HepG2 (cell line): ENCODE measurements at regions not wholly inside any gene's neighbourhood (a gene's known extent, or its start where the extent isn't known, plus 50 kb on each side); places are given as distances from the start of the nearest gene placed in this dataset.

Source experiments
- ATAC-seq: fragments of 200-7000 bp; cut with Tn5 transposase; 3 replicates; pipeline ENCODE4 v1.9.1; 2020; ENCODE audit warnings: mild to moderate bottlenecking, moderate library complexity
- BruUV-seq: library from RNA; stranded (reverse); fragments of 400-500 nt; replicated peaks from 2 replicates; lab custom pipeline; 2021; lab: Mats Ljungman, UMichigan
- CTCF ChIA-PET: fragments of 300-600 bp; formaldehyde crosslinking; extraction: SDS; loops from one replicate; lab custom pipeline; 2021; ENCODE audit warnings: low total read pairs, inconsistent platforms, low intra/inter-chr PET ratio; lab: Yijun Ruan, JAX
- POLR2A ChIA-PET: fragments of 350-600 bp; sonication (Branson Sonifier 250); formaldehyde crosslinking; loops from one replicate; lab custom pipeline; 2020; ENCODE audit warnings: antibody characterized with exemption, inconsistent platforms; lab: Yijun Ruan, JAX
- DNase-seq: peaks from one replicate; pipeline ENCODE4 v3.0.0-alpha.2; 2015; ENCODE audit warnings: low spot score
- FAIRE-seq: peaks from 3 replicates; lab custom pipeline; 2011; peaks lifted over from hg19 to GRCh38; lab: Jason Lieb, UNC
- H2AFZ ChIP-seq: one replicate; pipeline ENCODE4 v1.6.1; 2011; ENCODE audit warnings: low read length, inconsistent platforms
- H3K27ac ChIP-seq: fragments of 300-600 bp; 3 replicates; pipeline ENCODE4 v1.8.0; 2011; ENCODE audit warnings: mixed run types, mild to moderate bottlenecking, mixed read lengths, low read length, inconsistent platforms; ENCODE audit not compliant: insufficient read depth; ENCODE audit errors: extremely low read length
- H3K27me3 ChIP-seq, 2 experiments: fragments of 200-600 bp in 1 of 2; 2 replicates in 1 of 2; 3 replicates in 1 of 2; pipeline versions ENCODE4 v1.6.0 to v1.8.0; 2011; ENCODE audit warnings: low read length in 2 of 2, mild to moderate bottlenecking in 2 of 2, moderate library complexity in 2 of 2, inconsistent platforms in 1 of 2; ENCODE audit not compliant: insufficient read depth in 2 of 2, control insufficient read depth in 1 of 2
- H3K36me3 ChIP-seq, 2 experiments: fragments of 200-600 bp in 1 of 2; replicated peaks in 1 of 2; 2 replicates in 1 of 2; 3 replicates in 1 of 2; pipeline versions ENCODE4 v1.5.1 to v1.8.0; 2011; ENCODE audit warnings: low read length in 2 of 2, inconsistent platforms in 1 of 2; ENCODE audit not compliant: insufficient read depth in 2 of 2, control insufficient read depth in 1 of 2
- H3K4me1 ChIP-seq: 2 replicates; pipeline ENCODE4 v1.5.1; 2012; ENCODE audit warnings: low read length, inconsistent platforms; ENCODE audit not compliant: insufficient read depth
- H3K4me2 ChIP-seq: 2 replicates; pipeline ENCODE4 v1.6.0; 2011; ENCODE audit warnings: low read depth, low read length, inconsistent platforms
- H3K4me3 ChIP-seq, 3 experiments: fragments of 200-600 bp in 1 of 3; sonication (generic), shearing (Covaris generic) in 1 of 3; replicated peaks in 1 of 3; 2 replicates each; pipeline ENCODE4 v1.5.1; 2011 to 2016; ENCODE audit warnings: low read length in 3 of 3, inconsistent platforms in 2 of 3, low read depth in 2 of 3, mild to moderate bottlenecking in 2 of 3, control low read depth in 1 of 3, mixed read lengths in 1 of 3; ENCODE audit not compliant: insufficient read depth in 1 of 3
- H3K79me2 ChIP-seq: one replicate; pipeline ENCODE4 v1.6.1; 2011; ENCODE audit warnings: low read length, inconsistent platforms; ENCODE audit not compliant: insufficient read depth
- H3K9ac ChIP-seq: 2 replicates; pipeline ENCODE4 v1.6.0; 2011; ENCODE audit warnings: mild to moderate bottlenecking, low read depth, low read length, inconsistent platforms; ENCODE audit not compliant: insufficient read depth
- H3K9me3 ChIP-seq: 2 replicates; pipeline ENCODE4 v1.5.1; 2012; ENCODE audit warnings: mild to moderate bottlenecking, low read length
- H4K20me1 ChIP-seq: 2 replicates; pipeline ENCODE4 v1.6.0; 2011; ENCODE audit warnings: inconsistent platforms, mild to moderate bottlenecking, low read length, moderate library complexity; ENCODE audit not compliant: insufficient read depth
- CHD2 ChIP-seq: IDR thresholded peaks from 2 replicates; pipeline ENCODE4 v1.6.1; 2011; ENCODE audit warnings: low read depth, low read length, improper control_type of control experiment
- DDIT3 ChIP-seq: sonication (generic); formaldehyde crosslinking; IDR thresholded peaks from 2 replicates; pipeline ENCODE4 v1.4.0; 2020; ENCODE audit warnings: mild to moderate bottlenecking, missing genetic modification reagents
- DMTF1 ChIP-seq: sonication (generic); formaldehyde crosslinking; IDR thresholded peaks from 2 replicates; pipeline ENCODE4 v1.4.0; 2020; ENCODE audit warnings: mild to moderate bottlenecking, missing genetic modification reagents
- DRAP1 ChIP-seq: IDR thresholded peaks from 2 replicates; pipeline ENCODE4 v1.6.1; 2016; ENCODE audit warnings: missing genetic modification reagents, missing compliant biosample characterization
- FIP1L1 ChIP-seq: fragments of 200-400 bp; formaldehyde crosslinking; IDR thresholded peaks from 2 replicates; pipeline ENCODE4 v1.6.1; 2018; ENCODE audit warnings: low read depth, mild to moderate bottlenecking, low read length, moderate library complexity, borderline replicate concordance; ENCODE audit not compliant: insufficient read depth
- HMGA1 ChIP-seq: sonication (generic); formaldehyde crosslinking; conservative IDR thresholded peaks from 2 replicates; pipeline ENCODE4 v1.4.0; 2020; ENCODE audit warnings: missing genetic modification reagents
- MYC ChIP-seq: sonication (generic); formaldehyde crosslinking; IDR thresholded peaks from 2 replicates; pipeline ENCODE4 v1.9.0; 2021; ENCODE audit warnings: missing genetic modification reagents, borderline replicate concordance
- NR2F1 ChIP-seq, 2 experiments: fragments of 450-650 bp in 1 of 2; formaldehyde crosslinking in 1 of 2; IDR thresholded peaks; 2 replicates each; pipeline versions ENCODE4 v1.5.0 to v1.6.1; 2016 to 2020; ENCODE audit warnings: mild to moderate bottlenecking in 1 of 2, missing compliant biosample characterization in 1 of 2, missing genetic modification reagents in 1 of 2, moderate library complexity in 1 of 2
- PITX1 ChIP-seq: sonication (generic); formaldehyde crosslinking; IDR thresholded peaks from 2 replicates; pipeline ENCODE4 v1.5.1; 2020; ENCODE audit warnings: mild to moderate bottlenecking, missing genetic modification reagents
- RBFOX2 ChIP-seq: fragments of 200-400 bp; formaldehyde crosslinking; IDR thresholded peaks from 2 replicates; pipeline ENCODE4 v1.6.1; 2017; ENCODE audit warnings: low read depth, mild to moderate bottlenecking, low read length
- ZSCAN30 ChIP-seq: sonication (generic); formaldehyde crosslinking; IDR thresholded peaks from 2 replicates; pipeline ENCODE4 v1.5.0; 2020; ENCODE audit warnings: mild to moderate bottlenecking, missing genetic modification reagents
- ZXDC ChIP-seq: sonication (generic); formaldehyde crosslinking; IDR thresholded peaks from 2 replicates; pipeline ENCODE4 v1.5.0; 2020; ENCODE audit warnings: mild to moderate bottlenecking, missing genetic modification reagents
- WGBS: methylation state at CpG from one replicate; pipeline ENCODE4 v1.1.6; 2017; ENCODE audit warnings: low lambda C conversion rate; 5-methylcytosine and 5-hydroxymethylcytosine counted together
- in situ Hi-C: cut with HindIII; loops from 2 replicates; pipeline ENCODE4 v1.10.0; 2017; ENCODE audit warnings: low pct_unique_long_range_greater_than_20kb; ENCODE audit not compliant: extremely low pct_ligation_motif_present
- intact Hi-C: fragments of 100-400 bp; cut with micrococcal nuclease; formaldehyde crosslinking; loops from one replicate; pipeline ENCODE4 v1.10.0; 2022; ENCODE audit not compliant: unreplicated experiment
- TF ChIP-seq, protein P1 (sequence below): sonication (generic); formaldehyde crosslinking; IDR thresholded peaks from 2 replicates; pipeline ENCODE4 v1.4.0; 2020; ENCODE audit warnings: missing genetic modification reagents

GRCh38 chrX:940691-941090, 271.8 kb downstream of the CRLF2 start:
- CTCF ChIA-PET, result no interaction called here
- BruUV-seq, result no TSS peak
- H3K4me3 ChIP-seq, result no peak overlapping the region
- H3K27ac ChIP-seq, result no peak overlapping the region
- H3K4me2 ChIP-seq, result no peak overlapping the region
- no peak for DNase-seq
- no peaks in the 10 kb centered on the region for H3K4me1 ChIP-seq
- H3K9me3 ChIP-seq, result no peaks in the 10 kb centered on the region
- no peak for TF ChIP-seq PITX1 (CRISPR knock-in tag)
- no peak for TF ChIP-seq MYC (CRISPR knock-in tag)
- no peak for TF ChIP-seq ZXDC (CRISPR knock-in tag)
- TF ChIP-seq DDIT3, result no peak
- no peak for TF ChIP-seq DMTF1
- no peak for TF ChIP-seq RBFOX2
- TF ChIP-seq ZSCAN30 (CRISPR knock-in tag), result no peak
- no peak for TF ChIP-seq FIP1L1
- TF ChIP-seq HMGA1, result no peak
- no peak for TF ChIP-seq NR2F1 (CRISPR knock-in tag; IDR thresholded peaks at IDR 0.05)
- no peak for TF ChIP-seq DRAP1 (CRISPR knock-in tag)
- TF ChIP-seq, protein P1, sequence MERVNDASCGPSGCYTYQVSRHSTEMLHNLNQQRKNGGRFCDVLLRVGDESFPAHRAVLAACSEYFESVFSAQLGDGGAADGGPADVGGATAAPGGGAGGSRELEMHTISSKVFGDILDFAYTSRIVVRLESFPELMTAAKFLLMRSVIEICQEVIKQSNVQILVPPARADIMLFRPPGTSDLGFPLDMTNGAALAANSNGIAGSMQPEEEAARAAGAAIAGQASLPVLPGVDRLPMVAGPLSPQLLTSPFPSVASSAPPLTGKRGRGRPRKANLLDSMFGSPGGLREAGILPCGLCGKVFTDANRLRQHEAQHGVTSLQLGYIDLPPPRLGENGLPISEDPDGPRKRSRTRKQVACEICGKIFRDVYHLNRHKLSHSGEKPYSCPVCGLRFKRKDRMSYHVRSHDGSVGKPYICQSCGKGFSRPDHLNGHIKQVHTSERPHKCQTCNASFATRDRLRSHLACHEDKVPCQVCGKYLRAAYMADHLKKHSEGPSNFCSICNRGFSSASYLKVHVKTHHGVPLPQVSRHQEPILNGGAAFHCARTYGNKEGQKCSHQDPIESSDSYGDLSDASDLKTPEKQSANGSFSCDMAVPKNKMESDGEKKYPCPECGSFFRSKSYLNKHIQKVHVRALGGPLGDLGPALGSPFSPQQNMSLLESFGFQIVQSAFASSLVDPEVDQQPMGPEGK (CRISPR knock-in tag), result no peak
- no peak for TF ChIP-seq CHD2
- TF ChIP-seq, all 625 proteins: peak for 0
- 5% methylated on average over 5 of the region's 9 CpGs for WGBS
- Histone ChIP-seq H3K9ac (no peak overlapping the region), H2AFZ (no peak overlapping the region), H3K27me3 (peaks cover 0 to 11% of the 10 kb centered on the region in 2 experiments; a peak in 2 of 5 replicates), H4K20me1 (no peaks in the 10 kb centered on the region), H3K36me3 (no peaks in the 10 kb centered on the region), H3K79me2 (no peaks in the 10 kb centered on the region)
- peak; percentile 65 for ATAC-seq
- no peak for FAIRE-seq
- in situ Hi-C loops, result no loop called here
- intact Hi-C loops, result no loop called here
- POLR2A ChIA-PET, result no interaction called here
